Panc1 (cell line): ENCODE measurements at regions not wholly inside any gene's neighbourhood (a gene's known extent, or its start where the extent isn't known, plus 50 kb on each side); places are given as distances from the start of the nearest gene placed in this dataset.

Experiments used
- CTCF ChIP-seq: fragments of 450-650 bp; IDR thresholded peaks from 2 replicates; pipeline ENCODE4 v1.5.1; 2017; ENCODE audit warnings: mild to moderate bottlenecking
- POLR2AphosphoS5 ChIP-seq: IDR thresholded peaks from 2 replicates; pipeline ENCODE4 v1.6.1; 2012; ENCODE audit warnings: mild to moderate bottlenecking, low read depth, low read length, moderate library complexity

DNA sequence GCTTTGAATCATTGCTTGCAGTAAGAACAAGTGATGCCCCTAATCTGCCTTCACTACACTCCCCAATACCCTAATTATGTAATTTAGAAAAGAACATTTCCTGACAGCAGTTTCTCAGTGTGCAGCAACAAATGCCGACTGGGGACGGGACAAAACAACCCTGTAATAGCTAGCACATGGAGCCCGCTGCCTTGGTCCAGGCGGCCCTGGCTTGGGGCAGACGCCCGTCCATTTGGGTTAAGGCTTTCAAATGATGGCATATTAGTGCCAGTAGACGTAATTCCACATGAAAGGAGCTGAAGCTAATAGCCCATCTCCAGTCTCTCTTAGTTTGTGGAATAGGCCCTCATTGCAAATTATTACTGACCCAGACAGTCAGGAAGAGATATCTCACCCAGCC is 150.6 kb upstream of the PITX1 start:
- TF ChIP-seq CTCF (no peak), POLR2AphosphoS5 (no peak)
